ENCODE measurements at regions not wholly inside any gene's neighbourhood (a gene's known extent, or its start where the extent isn't known, plus 50 kb on each side); places are given as distances from the start of the nearest gene placed in this dataset.
"Not testable (repeated sequence)": the region's sequence is repeated elsewhere in the genome, so short reads cannot be mapped to it uniquely, and the experiment has no call there.

DNA sequence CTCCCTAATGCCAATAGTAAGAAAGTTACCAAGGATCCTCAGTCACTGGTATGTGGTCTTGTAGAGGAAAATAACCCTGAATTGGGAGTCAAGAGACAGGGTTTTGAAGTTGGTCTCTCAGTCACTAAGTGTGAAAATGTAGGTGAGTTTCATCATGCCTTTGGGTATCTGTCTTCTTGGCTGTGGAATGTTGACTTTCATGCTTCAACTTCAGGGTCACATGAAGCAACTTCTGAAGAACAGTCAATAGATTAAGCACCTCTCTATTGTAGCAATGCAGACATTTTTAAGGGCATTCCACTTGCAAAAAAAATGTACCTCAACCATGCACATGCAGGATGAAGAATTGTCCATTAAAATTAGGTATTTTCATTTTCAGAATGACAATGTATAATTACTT, 194.6 kb downstream of the CSNK1G3 start:
- TF ChIP-seq, protein P1, sequence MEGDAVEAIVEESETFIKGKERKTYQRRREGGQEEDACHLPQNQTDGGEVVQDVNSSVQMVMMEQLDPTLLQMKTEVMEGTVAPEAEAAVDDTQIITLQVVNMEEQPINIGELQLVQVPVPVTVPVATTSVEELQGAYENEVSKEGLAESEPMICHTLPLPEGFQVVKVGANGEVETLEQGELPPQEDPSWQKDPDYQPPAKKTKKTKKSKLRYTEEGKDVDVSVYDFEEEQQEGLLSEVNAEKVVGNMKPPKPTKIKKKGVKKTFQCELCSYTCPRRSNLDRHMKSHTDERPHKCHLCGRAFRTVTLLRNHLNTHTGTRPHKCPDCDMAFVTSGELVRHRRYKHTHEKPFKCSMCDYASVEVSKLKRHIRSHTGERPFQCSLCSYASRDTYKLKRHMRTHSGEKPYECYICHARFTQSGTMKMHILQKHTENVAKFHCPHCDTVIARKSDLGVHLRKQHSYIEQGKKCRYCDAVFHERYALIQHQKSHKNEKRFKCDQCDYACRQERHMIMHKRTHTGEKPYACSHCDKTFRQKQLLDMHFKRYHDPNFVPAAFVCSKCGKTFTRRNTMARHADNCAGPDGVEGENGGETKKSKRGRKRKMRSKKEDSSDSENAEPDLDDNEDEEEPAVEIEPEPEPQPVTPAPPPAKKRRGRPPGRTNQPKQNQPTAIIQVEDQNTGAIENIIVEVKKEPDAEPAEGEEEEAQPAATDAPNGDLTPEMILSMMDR (IDR thresholded peaks at IDR 0.05): no peak
- TF ChIP-seq POLR2A (IDR thresholded peaks at IDR 0.05): no peak
- Histone ChIP-seq H3K9me3 (no peaks in the 10 kb centered on the region), H3K36me3 (ENCODE audit: low read depth, missing control alignments) (no peaks in the 10 kb centered on the region), H3K4me3 (no peak overlapping the region), H3K27ac (no peak overlapping the region), H3K27me3 (no peaks in the 10 kb centered on the region), H3K4me1 (no peaks in the 10 kb centered on the region)
- intact Hi-C loops (cut with DNase I; ENCODE audit: low total_unique reads): no loop called here
- no peak for DNase-seq

DNA sequence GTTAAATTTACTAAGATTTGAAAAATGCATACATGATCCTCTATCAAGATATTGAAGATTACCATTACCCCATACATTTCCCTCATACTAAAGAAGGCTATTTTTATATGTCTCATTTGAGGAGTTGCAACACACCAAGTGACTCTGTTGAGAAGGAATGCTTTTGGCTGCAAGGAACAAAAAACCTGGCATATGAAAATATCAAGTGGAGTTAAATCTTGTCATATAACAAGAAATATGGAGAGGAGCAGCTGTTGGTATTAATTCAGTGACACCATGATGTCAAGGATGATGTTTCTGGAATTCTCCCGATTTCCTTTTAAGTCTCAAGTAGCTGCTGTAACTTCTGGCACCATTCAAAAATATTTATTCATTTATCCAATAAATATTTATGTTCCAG, 193.8 kb downstream of the CSNK1G3 start:
- Histone ChIP-seq H3K4me3 (no peak overlapping the region), H3K9me3 (no peaks in the 10 kb centered on the region), H3K4me1 (no peaks in the 10 kb centered on the region), H3K36me3 (ENCODE audit: low read depth, missing control alignments) (no peaks in the 10 kb centered on the region), H3K27me3 (no peaks in the 10 kb centered on the region), H3K27ac (no peak overlapping the region)
- 79 to 81% methylated on average over 1 of the region's 1 CpG for WGBS, 2 donors
- no peak for TF ChIP-seq POLR2A (IDR thresholded peaks at IDR 0.05)
- TF ChIP-seq, protein P1 (IDR thresholded peaks at IDR 0.05): no peak
- no peak for DNase-seq
- intact Hi-C loops (cut with DNase I; ENCODE audit: low total_unique reads): no loop called here

DNA sequence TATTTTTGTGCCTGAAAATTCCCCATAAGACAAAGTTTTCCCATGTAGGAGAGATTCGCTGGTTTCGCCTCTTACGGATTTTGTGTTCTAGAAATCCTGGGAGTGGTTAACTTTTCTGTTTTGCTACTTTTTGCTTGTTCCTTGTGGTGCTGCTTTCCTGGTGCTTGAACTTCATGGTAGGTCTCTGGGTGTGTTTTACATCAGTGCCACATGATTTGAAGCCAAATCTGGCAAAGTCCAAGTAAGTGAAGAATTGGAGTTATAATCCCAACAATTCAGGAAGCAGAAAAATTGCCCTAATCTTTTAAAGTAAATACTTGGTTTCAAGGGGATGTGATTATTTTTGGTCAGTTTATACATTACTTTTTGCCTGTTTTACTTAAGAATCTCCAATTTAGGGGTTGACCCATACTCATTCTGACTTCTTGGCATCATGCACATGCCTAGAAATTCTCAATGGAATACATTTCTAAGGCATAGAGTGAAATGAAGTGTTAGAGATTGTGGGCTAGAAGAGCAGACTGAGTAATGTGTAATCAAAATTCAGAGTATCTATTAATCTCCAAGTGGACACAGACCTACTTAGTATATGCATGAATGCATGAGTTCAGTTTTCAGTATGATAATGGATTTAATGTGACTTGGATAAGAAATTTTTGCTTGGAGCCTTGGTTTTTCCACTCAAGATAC, 189.7 kb downstream of the CSNK1G3 start:
- intact Hi-C loops (cut with DNase I; ENCODE audit: low total_unique reads): no loop called here
- DNase-seq: no peak
- Histone ChIP-seq H3K27ac (no peak overlapping the region), H3K4me1 (no peaks in the 10 kb centered on the region), H3K9me3 (no peaks in the 10 kb centered on the region), H3K36me3 (ENCODE audit: low read depth, missing control alignments) (no peaks in the 10 kb centered on the region), H3K4me3 (no peak overlapping the region), H3K27me3 (no peaks in the 10 kb centered on the region)
- no peak for TF ChIP-seq POLR2A (IDR thresholded peaks at IDR 0.05)
- TF ChIP-seq, protein P1 (IDR thresholded peaks at IDR 0.05): no peak
- 88 to 97% methylated on average over 3 of the region's 3 CpGs for WGBS, 2 donors

DNA sequence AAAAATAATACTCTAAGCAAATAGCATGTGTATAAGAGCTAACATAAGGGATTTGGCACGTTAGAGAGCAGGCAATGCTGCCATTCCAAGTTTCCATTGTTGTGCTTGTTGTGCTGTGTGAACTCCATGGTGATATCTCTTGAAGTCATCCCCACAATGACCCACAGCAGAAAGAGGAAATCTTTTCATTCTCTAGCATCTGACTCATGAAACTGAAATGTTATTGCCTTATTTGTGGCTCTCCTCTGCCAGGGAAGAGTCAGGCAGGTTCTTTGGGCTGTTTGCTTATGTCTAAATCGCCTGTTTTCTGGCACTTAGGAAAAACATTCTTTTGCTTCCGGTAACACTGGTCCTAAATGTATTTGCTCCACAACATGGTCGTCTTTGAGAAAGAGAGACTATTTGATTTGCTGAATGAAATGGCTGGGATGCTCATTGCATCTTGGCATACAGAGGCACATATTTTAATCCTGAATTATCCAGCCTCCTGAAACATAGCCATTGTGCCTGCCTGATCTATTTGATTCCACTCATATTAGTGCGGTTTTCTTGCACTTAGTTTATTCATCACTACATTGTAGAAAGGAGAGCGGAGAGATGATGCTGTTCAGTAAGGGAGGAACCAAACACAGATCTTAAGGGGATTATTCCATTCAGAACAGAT, 188.8 kb downstream of the CSNK1G3 start:
- 70 to 75% methylated on average over 6 of the region's 6 CpGs for WGBS, 2 donors
- no peak for TF ChIP-seq POLR2A (IDR thresholded peaks at IDR 0.05)
- TF ChIP-seq, protein P1 (IDR thresholded peaks at IDR 0.05): no peak
- H3K36me3 ChIP-seq (ENCODE audit: low read depth, missing control alignments): no peaks in the 10 kb centered on the region
- no peak overlapping the region for H3K4me3 ChIP-seq
- no peaks in the 10 kb centered on the region for H3K9me3 ChIP-seq
- intact Hi-C loops (cut with DNase I; ENCODE audit: low total_unique reads): no loop called here
- no peaks in the 10 kb centered on the region for H3K27me3 ChIP-seq
- H3K4me1 ChIP-seq: no peaks in the 10 kb centered on the region
- DNase-seq: no peak
- H3K27ac ChIP-seq: no peak overlapping the region

DNA sequence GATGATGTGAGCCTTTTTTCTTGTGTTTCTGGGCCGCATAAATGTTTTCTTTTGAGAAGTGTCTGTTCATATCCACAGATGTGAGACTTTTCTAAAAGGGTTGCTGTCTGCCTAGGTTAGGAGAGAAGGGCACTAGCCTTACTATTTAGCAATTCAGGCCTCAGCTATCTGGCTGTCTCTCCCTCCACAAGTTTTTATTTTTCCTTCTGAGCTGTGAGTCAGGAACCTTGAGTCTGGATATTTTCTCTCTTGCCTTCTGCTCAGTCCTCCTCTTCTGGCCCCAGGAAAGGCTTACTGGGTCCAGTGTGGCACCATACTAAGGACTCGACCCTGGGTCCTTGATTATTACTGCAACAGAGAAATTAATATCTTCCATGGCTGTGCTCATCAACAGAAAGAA, 187.6 kb downstream of the CSNK1G3 start:
- WGBS, 2 donors: 91 to 94% methylated on average over 2 of the region's 2 CpGs
- Histone ChIP-seq H3K4me3 (no peak overlapping the region), H3K27ac (no peak overlapping the region), H3K36me3 (ENCODE audit: low read depth, missing control alignments) (no peaks in the 10 kb centered on the region), H3K27me3 (no peaks in the 10 kb centered on the region), H3K4me1 (no peaks in the 10 kb centered on the region), H3K9me3 (no peaks in the 10 kb centered on the region)
- intact Hi-C loops (cut with DNase I; ENCODE audit: low total_unique reads): no loop called here
- TF ChIP-seq, protein P1 (IDR thresholded peaks at IDR 0.05): no peak
- no peak for TF ChIP-seq POLR2A (IDR thresholded peaks at IDR 0.05)
- DNase-seq: no peak

DNA sequence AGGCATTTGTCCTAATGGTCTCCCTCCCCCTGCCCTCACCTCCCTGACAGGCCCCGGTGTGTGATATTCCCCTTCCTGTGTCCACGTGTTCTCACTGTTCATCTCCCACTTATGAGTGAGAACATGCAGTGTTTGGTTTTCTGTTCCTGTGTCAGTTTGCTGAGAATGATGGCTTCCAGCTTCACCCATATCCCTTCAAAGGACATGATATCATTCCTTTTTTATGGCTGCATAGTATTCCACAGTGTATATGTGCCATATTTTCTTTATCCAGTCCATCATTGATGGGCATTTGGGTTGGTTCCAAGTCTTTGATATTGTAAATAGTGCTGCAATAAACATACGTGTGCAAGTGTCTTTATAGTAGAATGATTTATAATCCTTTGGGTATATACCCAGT, 187.0 kb downstream of the CSNK1G3 start:
- H3K36me3 ChIP-seq (ENCODE audit: low read depth, missing control alignments); intact Hi-C loops (cut with DNase I; ENCODE audit: low total_unique reads); H3K27ac ChIP-seq; H3K27me3 ChIP-seq; DNase-seq; H3K4me3 ChIP-seq; H3K9me3 ChIP-seq; H3K4me1 ChIP-seq: not testable (repeated sequence)
- 94 to 98% methylated on average over 3 of the region's 3 CpGs for WGBS, 2 donors
